Daoy (cell line): ENCODE measurements at regions not wholly inside any gene's neighbourhood (a gene's known extent, or its start where the extent isn't known, plus 50 kb on each side); places are given as distances from the start of the nearest gene placed in this dataset.

Source experiments
- DNase-seq: peaks from one replicate; pipeline ENCODE4 v3.0.0-alpha.2; 2015; ENCODE audit warnings: low read depth

DNA sequence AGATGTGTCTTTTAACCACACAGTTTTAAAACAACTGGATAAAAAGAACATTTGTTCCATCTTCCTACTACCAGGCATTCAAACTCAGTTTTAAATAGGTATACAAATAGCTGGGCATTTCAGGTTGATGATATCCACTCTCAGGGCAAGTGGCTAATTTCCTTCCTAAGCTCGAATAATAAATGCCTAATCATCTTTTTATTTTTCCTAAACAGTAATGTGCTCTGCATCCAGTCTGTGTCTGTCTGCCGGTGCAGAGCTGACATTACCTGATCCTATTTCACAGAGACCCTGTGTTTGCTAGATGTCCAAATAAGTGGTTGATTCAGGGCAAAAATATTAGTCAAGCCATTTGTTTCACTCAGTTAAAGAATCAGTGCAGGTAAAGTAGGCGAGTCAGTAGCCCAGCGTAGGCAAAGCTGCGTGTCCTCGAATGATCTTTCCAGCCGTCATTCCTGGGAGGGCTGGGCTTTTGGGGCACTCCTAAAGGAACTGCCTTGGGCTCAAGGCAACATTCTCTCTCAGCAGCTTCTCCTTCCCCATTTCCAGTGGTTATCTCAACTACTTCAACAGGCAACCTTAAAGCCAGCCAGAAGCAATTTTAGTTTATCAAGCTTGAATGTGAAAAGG, 74.2 kb upstream of the BMP2 start:
- no peak for DNase-seq

DNA sequence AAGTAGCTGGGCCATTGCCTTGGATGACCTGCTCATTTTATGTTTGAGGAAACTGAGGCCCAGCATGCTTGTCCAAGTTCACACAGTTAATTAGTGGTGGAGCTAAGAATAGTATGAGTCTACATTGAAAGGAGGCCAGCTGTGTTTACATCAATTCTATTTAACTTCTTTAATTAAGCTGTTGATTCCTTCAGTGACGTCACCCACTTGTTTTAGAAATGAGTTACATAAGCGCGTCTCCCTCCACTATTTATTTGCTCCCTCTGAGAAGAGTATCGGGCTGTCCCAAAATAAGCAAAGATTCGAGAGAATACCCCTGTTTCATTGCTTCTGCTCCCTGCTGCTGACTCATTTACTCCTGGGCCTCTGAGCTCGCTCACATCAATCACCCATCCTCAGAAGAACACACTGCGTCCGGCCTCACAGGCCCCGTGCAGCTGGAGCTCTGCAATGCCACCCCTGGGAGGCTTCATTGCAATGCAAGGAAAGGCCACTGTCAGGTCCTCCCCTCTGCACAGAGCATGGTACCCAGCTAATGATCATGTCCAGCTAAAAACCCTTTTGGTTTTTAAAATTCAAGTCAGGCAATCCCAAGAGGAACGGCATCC, 74.8 kb upstream of the BMP2 start:
- no peak for DNase-seq

- DNase-seq, result no peak
Observed at GRCh38 chr20:6691516-6691915, 76.0 kb upstream of the BMP2 start.

DNA sequence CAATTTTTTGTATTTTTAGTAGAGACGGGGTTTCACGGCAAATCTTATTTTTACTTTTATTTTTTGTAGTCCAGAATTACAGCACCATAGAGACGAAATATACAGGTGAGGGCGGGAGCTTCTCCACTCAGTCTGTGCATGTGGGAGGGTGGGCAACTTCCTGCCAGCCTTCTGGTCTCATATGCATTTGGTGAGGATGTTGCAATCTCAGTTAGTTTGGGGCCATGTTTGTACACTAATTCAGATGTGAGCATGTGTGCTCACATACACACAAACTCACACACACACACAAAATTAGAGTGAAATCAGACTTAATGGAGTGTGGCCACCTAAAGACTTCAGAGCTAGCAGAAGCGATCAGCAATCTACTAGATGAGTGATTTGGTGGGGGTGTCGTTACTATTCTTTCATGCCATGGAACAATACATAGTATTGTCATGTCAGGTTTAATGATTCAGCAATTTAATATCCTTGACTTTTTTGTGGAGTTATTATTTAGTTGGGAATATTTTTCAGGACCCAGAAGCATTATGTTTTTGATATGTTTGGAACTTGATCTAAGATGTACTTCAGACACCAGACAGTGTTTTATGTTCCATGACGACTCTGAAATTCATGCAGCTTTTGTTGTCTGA, 78.0 kb upstream of the BMP2 start:
- no peak for DNase-seq

- DNase-seq, result no peak
Observed at GRCh38 chr20:6686171-6686570, 81.3 kb upstream of the BMP2 start.

DNA sequence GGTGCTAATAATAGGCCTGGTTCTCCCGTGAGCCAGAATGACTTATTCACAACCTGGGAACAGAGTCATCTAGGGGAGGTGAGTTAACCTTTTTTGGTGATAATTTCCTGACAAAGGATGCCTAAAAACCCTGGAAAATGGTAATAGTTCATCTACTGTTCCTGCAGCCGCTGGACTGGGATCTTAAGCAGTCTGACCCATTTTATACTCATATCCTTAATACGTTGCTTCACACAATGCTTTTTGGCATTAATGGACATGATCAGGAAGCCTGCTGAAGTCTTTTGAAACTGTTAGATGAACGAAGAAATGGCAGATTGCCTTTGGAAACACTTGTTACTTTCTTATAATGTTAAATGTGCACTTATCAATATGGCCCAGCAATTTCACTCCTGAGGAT, 81.9 kb upstream of the BMP2 start:
- DNase-seq, result no peak

DNA sequence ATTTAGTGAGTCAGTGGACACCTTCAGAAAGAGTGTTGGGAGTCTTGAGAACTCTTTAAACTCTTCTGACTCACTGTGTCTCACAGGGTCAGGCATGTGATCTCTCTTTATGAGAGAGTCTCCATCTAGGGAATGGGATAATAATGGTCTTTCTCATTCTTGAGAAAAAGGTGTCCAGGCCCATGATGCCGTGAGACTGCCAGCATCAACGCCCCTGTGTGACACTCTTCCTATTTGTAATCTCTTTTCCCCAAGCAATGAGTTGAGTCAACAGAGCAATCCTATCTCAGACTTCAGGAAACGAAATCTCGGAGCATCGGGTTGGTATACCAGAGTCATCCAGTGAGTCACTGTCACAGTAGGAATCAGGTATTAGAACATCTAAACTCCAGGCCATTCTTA, 82.3 kb upstream of the BMP2 start:
- DNase-seq, result peak; percentile 58

DNA sequence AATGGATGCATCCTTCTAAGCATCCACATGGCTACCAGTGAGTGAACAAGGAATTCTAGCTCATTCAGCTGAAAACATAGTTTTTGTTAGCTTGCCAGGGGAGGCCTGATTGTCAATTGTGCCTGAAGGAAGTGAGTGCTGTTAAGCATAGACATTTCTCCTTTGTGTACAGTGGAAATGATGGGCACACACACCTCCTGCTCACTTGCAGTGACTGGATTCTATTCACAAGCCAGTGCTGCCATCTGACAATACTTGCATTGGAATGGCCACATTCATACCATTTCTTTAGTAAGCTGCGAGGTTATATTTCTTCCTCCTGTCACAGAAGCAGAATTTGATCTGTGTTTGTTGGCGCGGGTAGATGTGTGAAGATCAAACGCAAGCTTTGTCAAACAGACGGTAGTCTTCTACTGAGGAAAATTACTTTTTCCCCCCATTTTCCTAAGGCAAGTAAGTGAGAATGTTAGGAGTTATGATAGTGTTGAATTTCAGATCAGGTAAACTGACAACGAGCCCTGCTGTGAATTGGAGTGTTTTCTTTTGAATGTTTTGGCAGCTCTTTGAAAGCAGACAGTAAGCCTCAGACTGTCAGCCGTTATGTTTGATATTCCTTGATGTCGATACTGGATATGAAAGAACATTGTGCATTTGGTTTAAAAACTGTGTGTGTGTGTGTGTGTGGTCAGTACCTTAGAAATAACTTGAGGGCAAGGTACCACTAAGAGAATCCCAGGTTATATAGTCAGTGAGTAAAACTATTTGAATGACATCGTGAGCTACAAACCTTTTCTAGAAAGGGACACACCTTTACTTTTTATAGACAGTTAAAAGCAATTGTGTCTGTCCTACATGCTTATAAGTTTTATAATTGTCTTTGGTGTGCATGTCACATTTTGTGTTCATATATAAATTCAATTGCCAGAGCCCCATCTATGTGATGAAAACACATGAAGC, 84.2 kb upstream of the BMP2 start:
- no peak for DNase-seq

GRCh38 chr20:6680854-6681253, 86.6 kb upstream of the BMP2 start:
- DNase-seq, result no peak

- no peak for DNase-seq
Observed at GRCh38 chr20:6680441-6680840, 87.0 kb upstream of the BMP2 start.

DNA sequence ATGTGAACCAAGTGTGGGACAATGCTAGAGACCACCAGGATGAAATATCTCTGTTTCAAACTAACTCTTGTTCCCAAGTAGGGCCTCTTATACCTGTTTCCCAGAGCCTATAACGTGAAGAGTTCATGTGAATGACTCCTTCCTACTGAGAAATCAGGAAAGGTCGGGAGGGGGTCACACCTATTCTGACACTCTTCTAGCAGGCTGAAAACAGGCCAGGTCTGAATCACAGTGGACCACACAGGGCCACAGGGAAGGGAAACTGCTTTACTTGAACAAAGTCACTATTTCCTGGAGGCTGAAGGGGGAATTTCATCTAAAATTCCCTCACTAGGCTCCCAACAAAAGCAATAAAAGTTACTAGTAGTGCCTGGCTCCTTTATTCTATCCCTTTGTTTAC, 88.4 kb upstream of the BMP2 start:
- DNase-seq, result no peak

DNA sequence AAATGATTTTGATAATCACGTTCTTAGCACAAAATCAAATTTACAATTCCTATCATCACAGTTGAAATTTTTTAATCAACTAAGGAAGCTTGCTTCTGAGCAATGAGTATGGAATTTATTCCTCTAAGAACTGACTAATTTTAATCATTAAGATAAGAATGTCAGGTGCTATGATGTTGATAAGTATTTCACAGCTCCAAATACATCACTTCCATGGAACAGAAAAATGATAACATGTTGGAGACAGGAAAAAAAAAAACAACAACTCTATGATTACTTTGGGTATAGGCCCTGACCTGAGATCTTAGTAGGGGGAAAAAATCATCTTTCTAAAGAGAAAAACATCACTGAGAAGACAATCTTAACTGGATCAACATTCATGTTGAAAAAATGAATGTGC, 89.4 kb upstream of the BMP2 start:
- no peak for DNase-seq

GRCh38 chr20:6674831-6675230, 92.7 kb upstream of the BMP2 start:
- DNase-seq, result no peak

GRCh38 chr20:6673071-6673470, 94.4 kb upstream of the BMP2 start:
- no peak for DNase-seq

DNA sequence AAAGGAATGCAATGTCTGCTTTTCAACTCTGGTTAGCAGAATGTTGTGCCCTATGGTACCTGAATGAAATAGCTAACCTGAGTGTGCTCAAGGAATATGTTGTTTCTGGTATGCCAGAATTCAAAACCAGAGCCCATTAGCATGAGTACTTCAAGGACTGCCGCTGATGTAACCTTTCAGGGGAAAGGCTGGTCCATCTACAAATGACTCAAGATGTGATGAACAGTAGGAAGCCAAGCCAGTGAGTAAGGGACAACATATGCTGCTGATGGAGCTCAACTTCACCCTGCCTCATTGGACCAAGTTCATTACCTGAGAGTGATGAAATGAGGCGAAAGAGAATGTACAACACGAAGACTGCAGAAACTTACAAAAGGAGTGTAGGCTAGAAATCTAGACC, 95.7 kb upstream of the BMP2 start:
- DNase-seq, result no peak

- no peak for DNase-seq
Observed at GRCh38 chr20:6668546-6668945, 98.9 kb upstream of the BMP2 start.

- no peak for DNase-seq
Observed at GRCh38 chr20:6665621-6666355, 101.7 kb upstream of the BMP2 start.

GRCh38 chr20:6665161-6665560, 102.3 kb upstream of the BMP2 start:
- DNase-seq, result no peak

DNA sequence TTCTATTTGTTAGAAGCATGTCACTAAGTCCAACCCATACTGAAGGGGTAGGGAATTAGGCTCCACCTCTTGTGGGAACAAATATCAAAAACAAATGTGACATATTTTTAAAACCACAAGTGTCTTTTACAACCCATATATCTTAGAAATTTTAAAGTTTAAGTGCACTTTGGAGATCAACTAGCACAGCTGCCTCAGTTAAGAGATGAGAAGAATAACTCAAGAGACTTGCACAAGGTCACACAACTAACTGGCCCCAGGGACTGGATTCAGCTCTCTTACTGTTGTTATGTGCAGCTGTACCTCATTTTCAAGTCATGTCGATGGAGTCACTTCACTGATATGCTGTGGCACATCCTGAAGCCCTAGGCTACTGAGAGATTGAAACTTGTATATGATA, 102.9 kb upstream of the BMP2 start:
- no peak for DNase-seq

DNA sequence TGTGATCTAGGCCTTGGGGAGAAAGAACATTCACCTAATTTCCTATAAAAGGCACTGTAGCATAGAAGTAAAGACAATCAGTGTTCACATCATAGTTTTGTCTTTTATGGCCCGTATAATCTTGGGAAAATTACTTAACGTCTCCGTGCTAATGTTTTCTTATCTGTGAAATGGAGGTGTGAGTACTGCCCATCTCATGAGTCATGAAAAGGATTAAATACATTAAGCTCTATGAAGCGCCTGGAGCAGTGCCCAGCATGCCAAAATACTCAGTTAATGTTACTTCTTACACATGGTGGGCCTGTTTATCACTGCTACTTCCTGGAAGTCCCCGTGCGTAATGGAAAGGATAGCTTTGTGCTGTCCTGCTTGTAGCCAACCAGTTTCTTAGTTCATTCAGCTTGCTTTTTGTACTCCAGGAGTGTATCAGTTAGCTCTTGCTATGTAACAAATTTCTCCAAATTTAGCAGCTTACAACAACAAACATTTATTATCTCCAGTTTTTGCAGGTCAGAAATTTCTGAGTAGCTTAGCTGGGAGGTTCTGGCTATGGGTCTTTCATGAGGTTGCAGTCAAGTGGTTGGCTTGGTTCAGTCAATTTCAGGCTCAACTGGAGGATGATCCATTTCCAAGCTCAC, 103.6 kb upstream of the BMP2 start:
- DNase-seq, result peak; percentile 78

DNA sequence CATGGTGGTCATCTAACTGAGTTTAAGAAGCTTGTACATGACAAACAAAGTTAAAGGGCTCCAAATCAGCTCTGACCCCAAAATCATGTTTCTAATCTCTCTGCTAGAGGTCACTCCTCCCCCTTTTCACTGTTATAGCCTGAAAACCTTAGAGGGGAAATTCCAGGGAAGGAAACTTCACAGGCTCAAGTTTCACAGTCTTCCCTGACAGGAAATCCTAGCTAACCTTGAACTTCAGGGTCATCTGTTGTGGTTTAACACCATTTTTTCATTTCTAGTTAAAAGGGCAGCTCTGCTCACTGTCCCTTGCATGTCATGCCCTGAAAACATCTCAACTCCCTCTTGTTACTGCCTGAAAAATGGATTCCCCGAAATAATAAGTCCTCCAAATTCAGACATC, 104.4 kb upstream of the BMP2 start:
- peak; percentile 60 for DNase-seq
